ENCODE measurements at regions not wholly inside any gene's neighbourhood (a gene's known extent, or its start where the extent isn't known, plus 50 kb on each side); places are given as distances from the start of the nearest gene placed in this dataset.
"Not testable (repeated sequence)": the region's sequence is repeated elsewhere in the genome, so short reads cannot be mapped to it uniquely, and the experiment has no call there.

DNA sequence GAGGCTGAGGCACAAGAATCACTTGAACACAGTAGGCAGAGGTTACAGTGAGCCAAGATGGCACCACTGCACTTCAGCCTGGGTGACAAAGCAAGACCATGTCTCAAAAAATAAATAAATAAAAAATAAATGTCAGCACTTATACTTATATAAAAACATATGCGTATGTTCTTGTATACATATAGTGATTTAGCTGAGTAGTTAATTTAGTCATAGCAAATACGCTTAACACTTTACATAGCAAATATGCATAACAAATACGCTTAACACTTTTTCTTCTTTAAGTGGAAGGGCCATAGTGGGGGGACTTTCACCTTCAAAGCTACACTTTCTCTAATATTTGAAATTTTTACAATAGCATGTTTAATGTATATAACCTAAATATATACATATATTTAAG is 64.0 kb upstream of the CAPRIN1 start:
- TF ChIP-seq POLR2AphosphoS5 (IDR thresholded peaks at IDR 0.05) (no peak), POLR2A (IDR thresholded peaks at IDR 0.05) (no peak)
- TF ChIP-seq, protein P1, sequence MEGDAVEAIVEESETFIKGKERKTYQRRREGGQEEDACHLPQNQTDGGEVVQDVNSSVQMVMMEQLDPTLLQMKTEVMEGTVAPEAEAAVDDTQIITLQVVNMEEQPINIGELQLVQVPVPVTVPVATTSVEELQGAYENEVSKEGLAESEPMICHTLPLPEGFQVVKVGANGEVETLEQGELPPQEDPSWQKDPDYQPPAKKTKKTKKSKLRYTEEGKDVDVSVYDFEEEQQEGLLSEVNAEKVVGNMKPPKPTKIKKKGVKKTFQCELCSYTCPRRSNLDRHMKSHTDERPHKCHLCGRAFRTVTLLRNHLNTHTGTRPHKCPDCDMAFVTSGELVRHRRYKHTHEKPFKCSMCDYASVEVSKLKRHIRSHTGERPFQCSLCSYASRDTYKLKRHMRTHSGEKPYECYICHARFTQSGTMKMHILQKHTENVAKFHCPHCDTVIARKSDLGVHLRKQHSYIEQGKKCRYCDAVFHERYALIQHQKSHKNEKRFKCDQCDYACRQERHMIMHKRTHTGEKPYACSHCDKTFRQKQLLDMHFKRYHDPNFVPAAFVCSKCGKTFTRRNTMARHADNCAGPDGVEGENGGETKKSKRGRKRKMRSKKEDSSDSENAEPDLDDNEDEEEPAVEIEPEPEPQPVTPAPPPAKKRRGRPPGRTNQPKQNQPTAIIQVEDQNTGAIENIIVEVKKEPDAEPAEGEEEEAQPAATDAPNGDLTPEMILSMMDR (IDR thresholded peaks at IDR 0.05), result no peak
- no peaks in the 10 kb centered on the region for H3K4me1 ChIP-seq (replicated peaks)
- H3K36me3 ChIP-seq, result no peaks in the 10 kb centered on the region
- no peaks in the 10 kb centered on the region for H3K9me3 ChIP-seq
- DNase-seq (ENCODE audit: low spot score), result no peak
- no peak overlapping the region for H3K4me3 ChIP-seq
- 84% methylated on average over 3 of the region's 3 CpGs for WGBS
- intact Hi-C loops (cut with DNase I), result no loop called here
- no peak overlapping the region for H3K27ac ChIP-seq
- H3K27me3 ChIP-seq (replicated peaks; ENCODE audit: insufficient read depth), result no peaks in the 10 kb centered on the region

DNA sequence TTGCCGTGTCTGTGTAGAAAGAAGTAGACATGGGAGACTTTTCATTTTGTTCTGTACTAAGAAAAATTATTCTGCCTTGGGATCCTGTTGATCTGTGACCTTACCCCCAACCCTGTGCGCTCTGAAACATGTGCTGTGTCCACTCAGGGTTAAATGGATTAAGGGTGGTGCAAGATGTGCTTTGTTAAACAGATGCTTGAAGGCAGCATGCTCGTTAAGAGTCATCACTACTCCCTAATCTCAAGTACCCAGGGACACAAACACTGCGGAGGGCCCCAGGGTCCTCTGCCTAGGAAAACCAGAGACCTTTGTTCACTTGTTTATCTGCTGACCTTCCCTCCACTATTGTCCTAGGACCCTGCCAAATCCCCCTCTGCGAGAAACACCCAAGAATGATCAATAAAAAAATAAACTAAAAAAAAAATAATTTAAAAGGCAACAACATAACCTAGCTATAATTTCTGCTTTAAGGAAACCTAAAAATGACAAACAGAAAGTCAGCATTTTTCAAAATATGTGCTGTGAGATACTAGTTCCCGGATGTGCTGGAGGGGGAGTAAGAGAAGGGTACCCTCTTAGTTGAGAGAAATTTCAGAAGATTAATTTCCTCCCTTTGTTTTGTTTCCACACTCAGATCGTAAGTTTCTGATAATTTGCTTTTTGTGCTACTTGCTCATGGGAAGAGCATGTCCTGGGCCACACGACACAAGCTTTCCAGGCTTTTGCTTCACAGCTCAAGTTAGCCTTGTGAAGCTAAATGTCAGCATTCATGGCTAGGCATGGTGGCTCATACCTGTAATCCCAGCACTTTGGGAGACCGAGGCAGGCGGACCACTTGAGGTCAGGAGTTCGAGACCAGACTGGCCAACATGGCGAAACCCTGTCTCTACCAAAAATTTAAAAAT is 64.7 kb upstream of the CAPRIN1 start:
- H3K9me3 ChIP-seq; H3K36me3 ChIP-seq; intact Hi-C loops (cut with DNase I); H3K27me3 ChIP-seq (replicated peaks; ENCODE audit: insufficient read depth); H3K27ac ChIP-seq; H3K4me3 ChIP-seq; H3K4me1 ChIP-seq (replicated peaks); DNase-seq (ENCODE audit: low spot score): not testable (repeated sequence)
- 79% methylated on average over 12 of the region's 12 CpGs for WGBS

DNA sequence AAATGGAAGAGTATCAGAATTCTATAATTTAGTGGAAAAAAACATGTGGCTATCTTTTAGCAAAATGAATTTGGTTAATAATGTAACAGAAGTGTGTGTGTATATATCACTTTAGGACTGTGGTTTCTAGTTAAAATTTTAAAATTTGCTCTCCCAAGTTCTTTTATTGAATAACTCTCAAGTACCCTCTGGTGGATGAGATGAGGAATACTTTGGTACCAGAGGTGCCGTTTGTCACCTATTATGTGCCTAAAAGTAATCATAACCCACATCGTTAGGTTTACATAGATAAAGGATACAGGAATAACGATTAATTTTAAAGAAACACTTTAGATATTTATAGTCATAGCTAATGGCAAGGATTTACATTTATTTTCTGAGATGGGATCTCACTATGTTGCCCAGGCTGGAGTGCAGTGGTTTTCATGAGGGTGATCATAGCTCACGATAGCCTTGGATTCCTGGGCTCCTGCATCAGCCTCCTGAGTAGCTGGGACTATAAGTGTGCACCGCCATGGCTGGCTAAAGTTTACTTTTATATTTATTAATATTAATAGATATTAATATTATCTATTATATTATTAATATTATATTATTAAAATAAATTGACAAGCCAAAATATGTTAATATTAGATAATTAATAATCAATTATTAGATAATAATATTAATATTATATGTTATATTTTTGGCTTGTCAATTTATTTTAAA is 66.7 kb upstream of the CAPRIN1 start:
- Histone ChIP-seq H3K27ac (no peak overlapping the region), H3K4me3 (no peak overlapping the region), H3K36me3 (no peaks in the 10 kb centered on the region), H3K9me3 (no peaks in the 10 kb centered on the region), H3K4me1 (replicated peaks) (no peaks in the 10 kb centered on the region), H3K27me3 (replicated peaks; ENCODE audit: insufficient read depth) (no peaks in the 10 kb centered on the region)
- no peak for TF ChIP-seq POLR2AphosphoS5 (IDR thresholded peaks at IDR 0.05)
- TF ChIP-seq POLR2A (IDR thresholded peaks at IDR 0.05), result no peak
- TF ChIP-seq, protein P1 (IDR thresholded peaks at IDR 0.05), result no peak
- intact Hi-C loops (cut with DNase I), result no loop called here
- 86% methylated on average over 5 of the region's 5 CpGs for WGBS
- DNase-seq (ENCODE audit: low spot score), result no peak

DNA sequence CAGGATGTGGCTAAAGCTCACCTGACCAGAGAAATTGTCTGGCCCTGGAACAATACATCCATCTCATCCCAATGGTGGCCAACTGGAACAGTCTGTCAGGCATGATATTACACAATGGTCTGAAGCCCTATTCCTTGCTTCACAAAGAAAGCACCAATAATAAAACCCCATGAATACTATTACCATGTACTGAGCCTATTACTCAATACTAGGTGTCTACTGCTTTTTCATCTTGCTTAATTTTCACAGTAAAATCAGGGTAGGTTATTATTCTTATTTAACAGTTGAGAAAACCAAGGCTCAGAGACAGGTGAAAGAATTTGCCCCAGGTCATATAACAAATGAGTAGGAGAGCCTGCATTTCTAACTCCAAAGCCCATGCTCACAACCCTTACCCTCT is 68.9 kb upstream of the CAPRIN1 start:
- intact Hi-C loops (cut with DNase I), result no loop called here
- DNase-seq (ENCODE audit: low spot score), result no peak
- no peaks in the 10 kb centered on the region for H3K27me3 ChIP-seq (replicated peaks; ENCODE audit: insufficient read depth)
- no peak overlapping the region for H3K4me3 ChIP-seq
- H3K9me3 ChIP-seq, result no peaks in the 10 kb centered on the region
- H3K36me3 ChIP-seq, result no peaks in the 10 kb centered on the region
- no peak for TF ChIP-seq POLR2A (IDR thresholded peaks at IDR 0.05)
- TF ChIP-seq POLR2AphosphoS5 (IDR thresholded peaks at IDR 0.05), result no peak
- TF ChIP-seq, protein P1 (IDR thresholded peaks at IDR 0.05), result no peak
- no peaks in the 10 kb centered on the region for H3K4me1 ChIP-seq (replicated peaks)
- no peak overlapping the region for H3K27ac ChIP-seq

DNA sequence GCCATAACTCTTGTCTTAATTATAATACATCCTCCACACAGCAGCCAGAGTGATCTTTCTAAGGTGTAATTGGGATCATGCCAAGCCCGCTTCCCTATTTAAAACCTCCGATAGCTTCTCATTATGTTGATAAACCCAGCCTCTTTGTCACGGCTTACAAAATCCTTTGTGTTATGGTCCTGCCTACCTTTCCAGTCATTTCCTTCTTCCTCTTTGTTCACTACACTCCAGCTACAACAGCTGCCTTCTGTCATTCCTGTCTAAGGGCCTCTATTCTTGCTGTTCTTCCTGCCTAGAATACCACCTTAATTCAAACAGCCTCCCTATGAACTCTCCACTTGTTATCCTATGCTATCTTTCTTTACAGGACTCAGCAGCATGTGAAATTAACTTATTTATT is 70.6 kb upstream of the CAPRIN1 start:
- no peaks in the 10 kb centered on the region for H3K9me3 ChIP-seq
- H3K27me3 ChIP-seq (replicated peaks; ENCODE audit: insufficient read depth), result no peaks in the 10 kb centered on the region
- DNase-seq (ENCODE audit: low spot score), result no peak
- intact Hi-C loops (cut with DNase I), result no loop called here
- H3K27ac ChIP-seq, result no peak overlapping the region
- no peaks in the 10 kb centered on the region for H3K4me1 ChIP-seq (replicated peaks)
- H3K36me3 ChIP-seq, result no peaks in the 10 kb centered on the region
- 57% methylated on average over 3 of the region's 3 CpGs for WGBS
- TF ChIP-seq, protein P1 (IDR thresholded peaks at IDR 0.05), result no peak
- TF ChIP-seq POLR2AphosphoS5 (IDR thresholded peaks at IDR 0.05) (no peak), POLR2A (IDR thresholded peaks at IDR 0.05) (no peak)
- no peak overlapping the region for H3K4me3 ChIP-seq
